ENCODE measurements at regions not wholly inside any gene's neighbourhood (a gene's known extent, or its start where the extent isn't known, plus 50 kb on each side); places are given as distances from the start of the nearest gene placed in this dataset.

GRCh38 chr3:25002052-25002451, 426.0 kb upstream of the RARB start:
- no peak for DNase-seq (ENCODE audit: low spot score)

DNA sequence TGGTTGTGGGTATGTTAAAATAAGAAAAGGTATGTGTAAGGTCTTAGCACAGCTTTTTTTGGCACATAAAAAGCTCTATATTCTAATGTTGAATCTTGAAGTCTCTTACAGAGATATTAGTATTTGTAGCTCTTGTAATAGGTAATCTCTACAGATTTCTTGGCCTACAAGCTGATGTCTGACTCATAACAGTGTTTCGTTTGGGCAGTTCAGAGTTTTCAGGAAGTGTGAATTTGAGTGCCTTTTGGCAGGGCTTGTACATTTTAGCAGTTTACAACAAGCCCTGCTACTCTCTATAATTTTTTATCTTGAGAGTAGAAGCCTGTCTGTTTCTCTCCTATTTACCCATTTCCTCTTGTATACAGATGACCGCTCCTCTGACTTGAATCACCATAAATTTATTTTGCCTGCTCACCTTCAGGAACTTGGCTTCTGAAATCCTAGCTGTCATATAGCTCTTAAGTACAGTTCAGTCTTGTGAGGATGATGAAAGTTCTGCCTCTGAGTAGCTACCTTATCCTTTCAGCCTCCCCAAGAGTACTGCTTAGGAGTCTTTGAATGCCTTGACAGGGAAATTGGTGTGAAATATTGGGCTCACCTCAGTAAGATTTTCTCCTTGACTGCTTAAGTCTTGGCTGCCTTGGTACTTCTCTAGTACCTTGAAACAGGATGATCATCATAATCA, 419.9 kb upstream of the RARB start:
- peak; percentile 66 for DNase-seq (ENCODE audit: low spot score)

- no peak for DNase-seq (ENCODE audit: low spot score)
Observed at GRCh38 chr3:25009665-25010064, 418.4 kb upstream of the RARB start.

DNA sequence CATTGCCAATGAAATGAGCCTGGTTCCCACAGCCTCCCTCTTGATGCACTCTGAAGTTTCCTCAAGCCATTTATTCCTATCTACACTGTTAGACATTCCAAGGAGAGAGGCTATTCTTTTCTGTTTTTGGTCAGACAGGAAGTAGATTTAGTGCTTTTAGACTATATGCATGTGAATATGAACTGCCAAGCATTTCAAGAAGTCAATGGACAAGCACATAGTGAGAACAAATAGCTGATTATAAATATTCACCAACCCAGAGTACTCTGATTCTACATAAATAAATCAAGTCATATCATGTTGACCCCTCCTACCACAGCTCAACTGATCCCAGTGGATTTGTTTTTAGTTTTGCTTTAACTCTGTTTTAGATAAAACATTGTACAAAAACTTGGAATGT, 412.5 kb upstream of the RARB start:
- no peak for DNase-seq (ENCODE audit: low spot score)

DNA sequence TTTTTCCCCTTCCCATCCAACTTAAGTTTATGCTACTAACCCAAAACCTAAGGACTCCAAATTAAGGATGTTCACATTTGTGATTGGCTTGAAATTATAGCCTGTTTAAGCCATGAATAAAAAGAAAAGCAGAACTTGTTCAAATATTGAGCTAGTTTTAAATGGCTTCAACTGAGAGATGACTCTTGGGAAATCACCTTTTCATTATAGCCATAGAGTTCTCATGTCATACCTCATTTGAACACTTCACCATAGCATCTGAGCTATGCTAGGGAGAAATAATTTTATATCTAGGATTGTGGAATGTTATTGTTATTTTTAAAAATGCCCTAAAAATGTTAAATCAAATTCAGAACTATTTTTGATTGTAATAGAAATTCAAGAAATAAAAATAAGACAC, 409.2 kb upstream of the RARB start:
- no peak for DNase-seq (ENCODE audit: low spot score)

DNA sequence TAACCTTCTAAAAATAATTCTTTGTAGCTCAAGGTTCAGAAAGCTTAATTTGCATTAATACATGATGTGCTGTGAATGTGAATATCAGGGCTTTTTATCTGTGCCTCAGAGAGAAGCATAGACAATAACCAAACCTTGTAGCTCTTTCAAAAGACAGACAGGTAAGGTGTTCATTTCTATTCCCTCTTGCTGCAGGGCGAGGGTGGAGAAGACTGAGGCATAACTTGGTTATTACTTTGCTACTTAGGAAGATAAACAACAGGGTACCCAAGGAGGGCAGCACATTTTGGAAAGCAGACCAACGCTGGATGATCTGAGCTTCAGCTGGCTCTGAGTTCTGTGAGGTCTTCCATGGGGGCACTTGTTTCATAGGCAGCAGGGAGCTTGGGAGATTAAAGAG, 408.6 kb upstream of the RARB start:
- no peak for DNase-seq (ENCODE audit: low spot score)

DNA sequence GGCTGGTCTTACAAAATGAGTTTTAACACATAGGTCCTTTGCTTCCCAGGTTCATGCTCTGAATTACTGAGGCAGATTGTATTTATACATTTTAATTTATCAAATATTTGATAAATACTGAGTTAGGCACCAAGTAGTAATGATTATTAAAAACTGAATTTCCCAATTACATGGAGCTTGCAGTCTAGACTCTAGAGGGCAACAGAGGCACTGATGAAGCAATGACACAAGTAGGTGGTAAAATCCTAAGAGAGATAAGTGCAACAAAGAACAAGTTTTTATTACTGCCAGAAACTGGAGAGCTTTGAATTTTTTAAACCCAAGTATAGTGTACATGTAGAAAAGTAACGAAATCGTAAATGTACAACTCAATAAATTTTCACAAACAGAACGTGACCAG, 406.2 kb upstream of the RARB start:
- peak; percentile 21 for DNase-seq (ENCODE audit: low spot score)

- DNase-seq (ENCODE audit: low spot score) = no peak
Observed at GRCh38 chr3:25023876-25024275, 404.2 kb upstream of the RARB start.

DNA sequence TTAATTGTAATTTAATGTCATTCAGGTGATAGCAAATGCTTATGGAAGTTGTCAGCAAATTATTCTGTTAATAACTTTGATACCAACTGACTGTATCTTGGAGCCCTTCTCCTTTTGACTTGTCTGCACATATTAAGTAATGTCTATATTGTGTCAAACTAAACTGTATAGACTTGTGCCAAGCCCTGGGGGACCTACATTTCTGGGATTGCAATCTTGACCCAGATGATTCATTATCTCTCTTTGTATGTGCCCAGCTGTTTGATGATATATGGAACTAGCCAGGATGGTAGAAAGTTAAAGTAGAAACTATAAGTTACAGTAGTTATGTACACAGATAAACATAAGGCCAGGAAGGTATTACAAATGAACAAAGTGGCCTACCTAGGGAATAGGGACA, 402.8 kb upstream of the RARB start:
- DNase-seq (ENCODE audit: low spot score) = peak; percentile 10

GRCh38 chr3:25027650-25028049, 400.4 kb upstream of the RARB start:
- no peak for DNase-seq (ENCODE audit: low spot score)

GRCh38 chr3:25029820-25030219, 398.2 kb upstream of the RARB start:
- DNase-seq (ENCODE audit: low spot score) = no peak

DNA sequence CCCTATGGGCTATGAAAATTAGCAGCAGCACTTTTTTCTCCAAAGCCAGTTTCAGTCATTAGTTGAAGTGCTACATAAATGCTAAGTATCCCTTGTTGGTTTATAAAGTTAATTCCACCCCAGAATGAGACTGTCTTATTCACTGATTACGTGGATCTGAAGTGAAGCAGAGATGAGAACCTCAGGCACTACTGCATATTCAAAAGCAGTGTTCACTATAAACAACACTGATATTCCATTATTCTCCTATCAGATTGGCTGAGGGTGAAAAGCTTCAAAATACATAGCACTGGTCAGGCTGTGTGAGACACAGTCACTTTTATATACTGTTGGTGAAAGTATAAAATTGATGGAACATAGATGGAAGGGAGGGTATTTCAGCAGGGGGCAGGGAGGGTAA, 395.7 kb upstream of the RARB start:
- no peak for DNase-seq (ENCODE audit: low spot score)

- DNase-seq (ENCODE audit: low spot score) = peak; percentile 64
Observed at GRCh38 chr3:25033407-25034029, 394.5 kb upstream of the RARB start.

DNA sequence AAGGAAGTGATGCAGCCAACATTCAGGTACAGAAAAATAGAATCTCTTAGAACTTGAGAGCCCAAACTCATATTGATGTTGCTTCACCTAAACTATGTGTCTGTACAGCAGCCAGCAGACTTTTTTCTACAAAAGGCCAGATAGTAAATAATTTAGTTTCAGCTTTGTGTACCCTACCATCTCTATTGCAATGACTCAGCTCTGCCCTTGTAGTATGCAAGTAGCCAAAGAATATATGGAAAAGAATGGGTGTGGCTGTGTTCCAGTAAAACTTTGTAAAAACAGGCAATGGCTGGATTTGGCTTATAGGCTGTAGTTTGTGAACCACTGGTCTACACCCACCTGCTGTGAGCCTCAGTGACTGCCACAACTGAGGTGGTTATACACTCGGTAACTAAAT, 392.5 kb upstream of the RARB start:
- DNase-seq (ENCODE audit: low spot score) = no peak

DNA sequence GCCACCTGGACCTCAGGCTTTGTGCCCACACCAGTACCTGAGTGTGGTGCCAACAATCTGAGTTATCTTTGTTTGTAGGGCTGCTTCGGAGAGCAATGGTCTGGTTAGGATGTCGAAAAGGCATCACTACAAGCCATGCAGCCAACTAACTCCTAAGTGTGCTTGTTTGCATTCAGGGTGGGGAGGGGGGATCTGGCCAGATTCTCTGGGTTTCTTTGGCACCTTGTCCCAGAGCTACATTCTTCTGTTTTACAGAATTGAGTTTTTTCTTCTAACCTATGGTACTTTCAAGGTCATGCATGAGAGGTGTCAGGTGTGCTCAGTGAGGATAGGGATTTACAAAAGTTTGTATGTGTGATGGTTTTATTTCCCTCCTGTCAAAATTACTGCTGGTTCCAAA, 391.4 kb upstream of the RARB start:
- no peak for DNase-seq (ENCODE audit: low spot score)

DNA sequence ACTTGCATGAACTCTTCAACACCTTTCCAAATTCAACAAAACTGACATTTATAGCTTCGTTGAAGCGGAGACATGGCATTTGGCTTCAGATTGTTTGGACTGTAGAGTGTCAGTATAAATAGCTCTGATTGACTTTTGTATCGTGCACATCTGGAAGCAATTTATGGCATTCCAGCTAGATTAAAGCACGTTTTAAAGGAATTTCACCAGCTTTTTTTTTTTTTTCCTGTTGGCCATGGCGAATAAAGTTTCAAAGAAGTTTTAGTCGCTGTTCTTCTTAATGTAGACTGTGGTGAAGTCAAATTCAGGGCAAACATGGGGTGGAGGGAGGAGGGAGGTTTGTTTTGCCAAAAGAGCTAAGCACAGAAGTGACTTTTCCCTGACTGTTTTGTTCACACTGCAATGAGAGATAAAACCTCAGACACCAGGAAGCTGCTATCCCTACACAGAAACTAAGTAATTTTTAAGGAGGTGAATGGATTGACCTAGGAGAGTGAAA, 391.0 kb upstream of the RARB start:
- no peak for DNase-seq (ENCODE audit: low spot score)

- DNase-seq (ENCODE audit: low spot score) = no peak
Observed at GRCh38 chr3:25038271-25038670, 389.8 kb upstream of the RARB start.

DNA sequence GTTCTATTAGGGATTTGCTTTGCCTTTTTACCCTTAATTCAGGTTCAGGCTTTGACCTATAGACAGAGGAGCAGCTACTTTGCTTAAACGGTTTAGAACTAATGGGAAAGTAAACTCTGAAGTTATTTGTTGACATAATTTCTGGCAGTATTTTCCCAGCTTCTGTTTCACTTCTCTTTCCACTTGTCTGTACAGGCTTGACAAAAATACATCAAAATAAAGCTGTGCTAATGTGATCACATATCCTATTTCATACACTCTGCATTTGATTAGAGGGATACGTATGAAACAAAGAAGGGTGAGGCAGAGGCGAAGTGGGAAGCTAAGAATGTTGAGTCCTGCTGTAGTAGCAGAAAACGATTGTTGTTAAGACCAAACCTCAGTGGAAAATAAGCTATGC, 389.1 kb upstream of the RARB start:
- DNase-seq (ENCODE audit: low spot score) = no peak

DNA sequence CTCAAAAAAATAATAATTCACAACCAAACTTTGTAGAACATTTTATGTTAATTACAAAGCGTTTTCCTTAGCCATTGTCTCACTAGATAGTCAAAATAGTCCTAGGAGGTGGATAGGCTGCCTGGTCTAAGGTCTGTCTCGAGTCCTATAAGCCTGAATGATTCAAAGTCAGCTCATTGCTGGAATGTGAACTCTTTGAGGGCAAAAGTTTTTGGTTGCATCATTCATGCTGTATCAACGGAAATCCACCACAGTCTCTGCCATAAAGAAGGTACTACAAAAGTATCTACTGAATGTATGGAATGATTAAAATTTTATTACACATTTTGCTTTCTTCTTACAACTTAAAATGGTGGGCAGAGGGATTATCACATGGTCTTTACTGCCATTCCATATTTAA, 387.3 kb upstream of the RARB start:
- DNase-seq (ENCODE audit: low spot score) = no peak

GRCh38 chr3:25041871-25042584, 386.0 kb upstream of the RARB start:
- no peak for DNase-seq (ENCODE audit: low spot score)

DNA sequence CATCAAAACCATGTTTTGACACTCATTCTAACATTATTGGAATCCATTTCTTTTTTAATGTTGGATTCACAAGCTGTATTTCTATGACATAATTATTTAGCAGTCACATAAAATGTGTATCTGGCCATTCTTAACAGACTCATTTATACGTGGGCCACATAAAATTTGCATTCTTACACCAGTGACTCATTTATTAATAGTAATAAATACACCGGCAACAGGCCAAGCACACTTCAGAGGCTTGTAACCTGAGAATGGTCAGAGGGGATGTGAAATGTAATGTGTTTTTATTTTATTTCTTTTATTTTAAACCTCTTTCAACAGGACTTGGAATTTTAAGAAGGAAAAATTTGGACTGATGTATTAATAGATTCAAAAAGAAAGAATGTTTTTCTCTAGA, 384.9 kb upstream of the RARB start:
- DNase-seq (ENCODE audit: low spot score) = no peak

DNA sequence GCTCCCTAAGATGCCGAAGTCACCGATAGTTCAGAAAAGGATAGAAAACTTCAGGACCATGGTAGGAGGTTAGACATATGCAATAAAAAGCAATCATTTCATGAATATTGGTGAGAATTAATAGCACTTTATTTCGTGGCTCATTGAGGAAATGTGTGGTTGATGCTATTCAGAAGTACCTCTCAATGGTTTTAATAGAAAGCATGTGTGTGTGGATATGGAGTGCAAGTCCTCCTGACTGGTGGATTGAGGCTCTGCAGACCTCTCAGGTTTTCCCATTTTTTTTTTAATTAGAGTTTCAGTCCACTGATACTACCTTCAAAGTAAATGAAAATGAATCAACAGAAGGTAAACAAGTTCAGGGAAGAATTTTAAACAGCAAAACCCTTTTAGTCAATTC, 384.3 kb upstream of the RARB start:
- no peak for DNase-seq (ENCODE audit: low spot score)
